H1 (cell line): ENCODE measurements at regions not wholly inside any gene's neighbourhood (a gene's known extent, or its start where the extent isn't known, plus 50 kb on each side); places are given as distances from the start of the nearest gene placed in this dataset.

ENCODE experiments used
- CTCF ChIA-PET: fragments of 300-600 bp; sonication (Branson Sonifier 250); formaldehyde crosslinking; loops from one replicate; lab custom pipeline; 2021; ENCODE audit not compliant: partially characterized antibody; lab: Charles Lee
- POLR2A ChIA-PET: fragments of 300-600 bp; sonication (Branson Sonifier 250); formaldehyde crosslinking; loops from one replicate; lab custom pipeline; 2021; ENCODE audit warnings: inconsistent platforms; ENCODE audit not compliant: partially characterized antibody; lab: Charles Lee
- DNase-seq, 2 experiments: peaks; one replicate each; pipeline versions ENCODE4 v3.0.0 to v3.0.0-alpha.2; 2010 to 2022; ENCODE audit warnings: low spot score in 2 of 2, low read depth in 1 of 2, mixed read lengths in 1 of 2
- FAIRE-seq: peaks from 2 replicates; lab custom pipeline; 2011; peaks lifted over from hg19 to GRCh38; lab: Jason Lieb, UNC
- H2AFZ ChIP-seq: 2 replicates; pipeline ENCODE4 v1.8.1; 2012; ENCODE audit warnings: low read length, inconsistent platforms
- H2AK5ac ChIP-seq: 2 replicates; pipeline ENCODE4 v1.6.1; 2013; ENCODE audit warnings: low read depth, low read length
- H2BK120ac ChIP-seq: replicated peaks from 2 replicates; pipeline ENCODE3; 2013; ENCODE audit warnings: low read depth, low read length, inconsistent platforms
- H2BK12ac ChIP-seq: 2 replicates; pipeline ENCODE4 v1.6.1; 2013; ENCODE audit warnings: low read depth, low read length
- H2BK15ac ChIP-seq: 2 replicates; pipeline ENCODE4 v1.6.1; 2013; ENCODE audit warnings: low read length
- H2BK20ac ChIP-seq: 2 replicates; pipeline ENCODE4 v1.6.1; 2013; ENCODE audit warnings: low read length
- H2BK5ac ChIP-seq: 2 replicates; pipeline ENCODE4 v1.6.1; 2013; ENCODE audit warnings: low read depth, low read length
- H3K14ac ChIP-seq: 2 replicates; pipeline ENCODE4 v1.6.1; 2013; ENCODE audit warnings: inconsistent platforms; ENCODE audit not compliant: insufficient read length
- H3K18ac ChIP-seq: 2 replicates; pipeline ENCODE4 v1.6.1; 2013; ENCODE audit warnings: low read length; ENCODE audit errors: extremely low read depth
- H3K23ac ChIP-seq: 2 replicates; pipeline ENCODE4 v1.6.1; 2013; ENCODE audit warnings: inconsistent platforms; ENCODE audit not compliant: insufficient read length
- H3K23me2 ChIP-seq: 2 replicates; pipeline ENCODE4 v1.6.1; 2013; ENCODE audit warnings: low read depth, low read length
- H3K27ac ChIP-seq: 2 replicates; pipeline ENCODE4 v1.6.1; 2011; ENCODE audit warnings: low read depth, low read length, inconsistent platforms
- H3K27me3 ChIP-seq, 4 experiments: replicated peaks in 1 of 4; 1 replicate in 1 of 4; 2 replicates in 3 of 4; pipeline versions ENCODE4 v1.6.1 to v1.8.1; 2011 to 2013; ENCODE audit warnings: low read length in 3 of 4, mild to moderate bottlenecking in 3 of 4, inconsistent platforms in 2 of 4, mixed read lengths in 2 of 4, moderate library complexity in 1 of 4; ENCODE audit not compliant: control insufficient read depth in 3 of 4, insufficient read depth in 3 of 4; ENCODE audit errors: extremely low read depth in 1 of 4
- H3K36me3 ChIP-seq, 4 experiments: 2 replicates each; pipeline versions ENCODE4 v1.6.1 to v1.8.1; 2011 to 2013; ENCODE audit warnings: mild to moderate bottlenecking in 4 of 4, low read length in 3 of 4, moderate library complexity in 2 of 4, control low read depth in 1 of 4, inconsistent platforms in 1 of 4; ENCODE audit not compliant: insufficient read depth in 4 of 4, control insufficient read depth in 2 of 4
- H3K4ac ChIP-seq: replicated peaks from 2 replicates; pipeline ENCODE3; 2013; ENCODE audit warnings: low read length, low read depth, mixed read lengths, inconsistent platforms; ENCODE audit not compliant: insufficient read length
- H3K4me1 ChIP-seq, 4 experiments: replicated peaks in 1 of 4; 1 replicate in 1 of 4; 2 replicates in 3 of 4; pipeline versions ENCODE4 v1.6.1 to v1.8.1; 2011 to 2013; ENCODE audit warnings: low read length in 3 of 4, inconsistent platforms in 2 of 4, mixed read lengths in 1 of 4; ENCODE audit not compliant: insufficient read depth in 4 of 4, control insufficient read depth in 3 of 4
- H3K4me2 ChIP-seq, 2 experiments: 2 replicates each; pipeline versions ENCODE4 v1.6.1 to v1.8.1; 2011 to 2013; ENCODE audit warnings: low read depth in 2 of 2, low read length in 2 of 2, control low read depth in 1 of 2, inconsistent platforms in 1 of 2, mild to moderate bottlenecking in 1 of 2; ENCODE audit not compliant: insufficient read depth in 1 of 2
- H3K4me3 ChIP-seq, 4 experiments: fragments of 200-600, 300-600 bp in 1 of 4; sonication (generic), shearing (Covaris generic), sonication (Bioruptor Twin) in 1 of 4; 2 replicates each; pipeline versions ENCODE4 v1.5.1 to v1.8.1; 2011 to 2016; ENCODE audit warnings: low read length in 4 of 4, low read depth in 3 of 4, control low read depth in 2 of 4, inconsistent platforms in 2 of 4, mild to moderate bottlenecking in 2 of 4, mixed read lengths in 1 of 4, moderate library complexity in 1 of 4; ENCODE audit not compliant: insufficient read depth in 2 of 4; ENCODE audit errors: extremely low read depth in 1 of 4
- H3K56ac ChIP-seq: replicated peaks from 2 replicates; pipeline ENCODE3; 2013; ENCODE audit warnings: low read depth, mild to moderate bottlenecking, mixed read lengths, low read length, inconsistent platforms; ENCODE audit not compliant: insufficient read length
- H3K79me1 ChIP-seq: 2 replicates; pipeline ENCODE4 v1.6.1; 2013; ENCODE audit warnings: low read depth, low read length, control low read depth
- H3K79me2 ChIP-seq, 2 experiments: 2 replicates each; pipeline versions ENCODE4 v1.6.1 to v1.8.1; 2012 to 2013; ENCODE audit warnings: low read length in 2 of 2, mild to moderate bottlenecking in 2 of 2, inconsistent platforms in 1 of 2; ENCODE audit not compliant: insufficient read depth in 2 of 2, control insufficient read depth in 1 of 2
- H3K9ac ChIP-seq, 4 experiments: replicated peaks in 1 of 4; 1 replicate in 1 of 4; 2 replicates in 3 of 4; pipeline versions ENCODE4 v1.6.1 to v1.8.1; 2011 to 2013; ENCODE audit warnings: low read depth in 3 of 4, low read length in 3 of 4, control low read depth in 2 of 4, mild to moderate bottlenecking in 2 of 4, moderate library complexity in 2 of 4, inconsistent platforms in 1 of 4; ENCODE audit errors: extremely low read depth in 1 of 4
- H3K9me3 ChIP-seq, 2 experiments: 2 replicates each; pipeline versions ENCODE4 v1.6.1 to v1.8.1; 2012 to 2013; ENCODE audit warnings: mild to moderate bottlenecking in 2 of 2, moderate library complexity in 2 of 2, control low read depth in 1 of 2, inconsistent platforms in 1 of 2, low read depth in 1 of 2, low read length in 1 of 2, mixed read lengths in 1 of 2; ENCODE audit not compliant: insufficient read depth in 2 of 2
- H4K20me1 ChIP-seq, 2 experiments: replicated peaks in 1 of 2; 2 replicates each; pipeline versions ENCODE3 to v1.8.1; 2011 to 2013; ENCODE audit warnings: inconsistent platforms in 2 of 2, low read length in 2 of 2, mild to moderate bottlenecking in 1 of 2; ENCODE audit not compliant: insufficient read depth in 2 of 2, control insufficient read depth in 1 of 2
- H4K5ac ChIP-seq: 2 replicates; pipeline ENCODE4 v1.6.1; 2013; ENCODE audit warnings: low read length, low read depth, mixed read lengths, inconsistent platforms; ENCODE audit not compliant: insufficient read length
- H4K8ac ChIP-seq: 2 replicates; pipeline ENCODE4 v1.8.0; 2013; ENCODE audit warnings: mild to moderate bottlenecking, moderate library complexity, low read length, inconsistent platforms; ENCODE audit not compliant: insufficient read depth; ENCODE audit errors: extremely low read depth
- H4K91ac ChIP-seq: replicated peaks from 2 replicates; pipeline ENCODE3; 2013; ENCODE audit warnings: low read length, mixed read lengths, inconsistent platforms; ENCODE audit not compliant: insufficient read length
- E2F6 ChIP-seq: IDR thresholded peaks from 2 replicates; pipeline ENCODE4 v1.6.1; 2012; ENCODE audit warnings: inconsistent platforms
- POLR2A ChIP-seq, 2 experiments: IDR thresholded peaks; 1 replicate in 1 of 2; 2 replicates in 1 of 2; pipeline ENCODE4 v1.6.1; 2011; ENCODE audit warnings: low read depth in 2 of 2, low read length in 2 of 2, mild to moderate bottlenecking in 2 of 2; ENCODE audit errors: control extremely low read depth in 1 of 2
- RXRA ChIP-seq: IDR thresholded peaks from 2 replicates; pipeline ENCODE4 v1.6.1; 2011; ENCODE audit warnings: low read depth, mild to moderate bottlenecking, low read length, moderate library complexity; ENCODE audit not compliant: insufficient read depth
- TAF7 ChIP-seq: optimal IDR thresholded peaks from 2 replicates; pipeline ENCODE3; 2011; ENCODE audit warnings: low read depth, mild to moderate bottlenecking, inconsistent platforms, low read length, moderate library complexity, borderline replicate concordance
- WGBS, 2 experiments: shearing (Covaris generic) in 1 of 2; methylation state at CpG; one replicate each; pipeline versions ENCODE4 v1.1.6 to v1.1.7; 2013 to 2015; ENCODE audit warnings: low lambda C conversion rate in 2 of 2, mixed read lengths in 2 of 2, inconsistent platforms in 1 of 2, low coverage in 1 of 2, missing lambda C conversion rate in 1 of 2; ENCODE audit not compliant: insufficient replicate concordance in 2 of 2, insufficient coverage in 1 of 2, insufficient read length in 1 of 2; ENCODE audit errors: extremely low coverage in 1 of 2, missing lambda C conversion rate in 1 of 2; 5-methylcytosine and 5-hydroxymethylcytosine counted together

GRCh38 chr21:15379776-15380175 lies 315.0 kb upstream of the NRIP1 start:
- no peak overlapping the region for H4K8ac ChIP-seq
- H3K36me3 ChIP-seq: no peaks in the 10 kb centered on the region
- no peak overlapping the region for H3K9ac ChIP-seq
- no peak for DNase-seq
- no peak overlapping the region for H3K56ac ChIP-seq
- CTCF ChIA-PET: interaction anchor here (0.5 kb wide), 1 partner anchor 86 kb away, joined by 3 read pairs; no protein-coding TSS in a partner anchor
- H2AK5ac ChIP-seq: no peak overlapping the region
- H3K23me2 ChIP-seq: no peaks in the 10 kb centered on the region
- no peak overlapping the region for H3K4me2 ChIP-seq
- no peak overlapping the region for H2BK12ac ChIP-seq
- H3K9me3 ChIP-seq: peaks cover 3 to 11% of the 10 kb centered on the region in 2 experiments; a peak in 2 of 4 replicates
- H3K4ac ChIP-seq: no peak overlapping the region
- no peaks in the 10 kb centered on the region for H3K4me1 ChIP-seq
- TF ChIP-seq RXRA (no peak), TAF7 (no peak), POLR2A (IDR thresholded peaks at IDR 0.05; ENCODE audit: control extremely low read depth in 1 of 2, low read depth in 2 of 2, low read length in 2 of 2) (no peak), E2F6 (no peak)
- TF ChIP-seq, all 59 proteins: peak for 0
- Histone ChIP-seq H3K14ac (no peak overlapping the region), H4K5ac (no peak overlapping the region), H2AFZ (no peak overlapping the region), H3K79me1 (no peaks in the 10 kb centered on the region), H2BK20ac (no peak overlapping the region), H4K20me1 (peaks cover 0 to 2% of the 10 kb centered on the region in 2 experiments), H2BK15ac (no peak overlapping the region), H4K91ac (no peak overlapping the region), H2BK5ac (no peak overlapping the region), H3K27me3 (no peaks in the 10 kb centered on the region), H2BK120ac (no peak overlapping the region), H3K18ac (no peak overlapping the region), H3K23ac (no peak overlapping the region), H3K4me3 (no peak overlapping the region), H3K27ac (no peak overlapping the region), H3K79me2 (no peaks in the 10 kb centered on the region)
- POLR2A ChIA-PET: no interaction called here
- WGBS, 2 experiments: 86% methylated on average over 3 of the region's 3 CpGs; no CpG with 5 or more reads in 1 of the 2 experiments
- FAIRE-seq: no peak
